ENCODE measurements at regions not wholly inside any gene's neighbourhood (a gene's known extent, or its start where the extent isn't known, plus 50 kb on each side); places are given as distances from the start of the nearest gene placed in this dataset.
"Not testable (repeated sequence)": the region's sequence is repeated elsewhere in the genome, so short reads cannot be mapped to it uniquely, and the experiment has no call there.

GRCh38 chr5:97498657-97499056 is 315.6 kb upstream of the RIOK2 start:
- Histone ChIP-seq H3K4me3 (no peak overlapping the region), H3K27ac (no peak overlapping the region), H3K4me1 (replicated peaks in 1 of 2) (no peaks in the 10 kb centered on the region)
- in situ Hi-C loops (cut with MboI; ENCODE audit: low pct_unique_long_range_greater_than_20kb in 2 of 9, low sequenced_read_pairs in 9 of 9, unreplicated experiment in 9 of 9) = no loop called here
- ATAC-seq (replicated peaks in 6 of 8) = no peak
- 83 to 100% (median 100%) methylated on average over 1 of the region's 1 CpG; no CpG with 5 or more reads in 7 of the 10 experiments for WGBS, 10 experiments

GRCh38 chr5:97499605-97500004 is 316.6 kb upstream of the RIOK2 start:
- Histone ChIP-seq H3K4me3 (no peak overlapping the region), H3K4me1 (replicated peaks in 1 of 2) (peaks cover under 1 to 3% of the 10 kb centered on the region in 2 donors), H3K27ac (no peak overlapping the region)
- in situ Hi-C loops (cut with MboI; ENCODE audit: low pct_unique_long_range_greater_than_20kb in 2 of 9, low sequenced_read_pairs in 9 of 9, unreplicated experiment in 9 of 9) = no loop called here
- 0 to 100% (median 72%) methylated on average over 1 to 6 of the region's 6 CpGs; no CpG with 5 or more reads in 1 of the 10 experiments for WGBS, 10 experiments
- peak in 3 of 8 experiments; percentile 46 to 99 (median 84) for ATAC-seq (replicated peaks in 6 of 8)

GRCh38 chr5:97501286-97501964 is 318.4 kb upstream of the RIOK2 start:
- 45 to 100% (median 78%) methylated on average over 1 to 3 of the region's 3 CpGs; no CpG with 5 or more reads in 1 of the 10 experiments for WGBS, 10 experiments
- Histone ChIP-seq H3K27ac (no peak overlapping the region), H3K4me1 (replicated peaks in 1 of 2) (peaks cover 4 to 5% of the 10 kb centered on the region in 2 donors), H3K4me3 (no peak overlapping the region)
- in situ Hi-C loops (cut with MboI; ENCODE audit: low pct_unique_long_range_greater_than_20kb in 2 of 9, low sequenced_read_pairs in 9 of 9, unreplicated experiment in 9 of 9) = no loop called here
- no peak for ATAC-seq (replicated peaks in 6 of 8)

- H3K4me1 ChIP-seq (replicated peaks in 1 of 2) = peaks cover 4 to 5% of the 10 kb centered on the region in 2 donors
- H3K27ac ChIP-seq = no peak overlapping the region
- in situ Hi-C loops (cut with MboI; ENCODE audit: low pct_unique_long_range_greater_than_20kb in 2 of 9, low sequenced_read_pairs in 9 of 9, unreplicated experiment in 9 of 9) = no loop called here
- no peak overlapping the region for H3K4me3 ChIP-seq
- ATAC-seq (replicated peaks in 6 of 8) = no peak
- 57 to 100% (median 72%) methylated on average over 1 to 3 of the region's 3 CpGs; no CpG with 5 or more reads in 2 of the 10 experiments for WGBS, 10 experiments
Measured at GRCh38 chr5:97501965-97502305, 318.9 kb upstream of the RIOK2 start.

GRCh38 chr5:97508864-97509263 is 325.8 kb upstream of the RIOK2 start:
- H3K4me3 ChIP-seq = no peak overlapping the region
- H3K4me1 ChIP-seq (replicated peaks in 1 of 2) = peaks cover 4 to 8% of the 10 kb centered on the region in 2 donors
- 14 to 83% (median 50%) methylated on average over 1 of the region's 1 CpG for WGBS, 10 experiments
- H3K27ac ChIP-seq = no peak overlapping the region
- in situ Hi-C loops (cut with MboI; ENCODE audit: low pct_unique_long_range_greater_than_20kb in 2 of 9, low sequenced_read_pairs in 9 of 9, unreplicated experiment in 9 of 9) = no loop called here
- ATAC-seq (replicated peaks in 6 of 8) = no peak

GRCh38 chr5:97519565-97519964 is 336.5 kb upstream of the RIOK2 start:
- in situ Hi-C loops (cut with MboI; ENCODE audit: low pct_unique_long_range_greater_than_20kb in 2 of 9, low sequenced_read_pairs in 9 of 9, unreplicated experiment in 9 of 9); H3K4me3 ChIP-seq: not testable (repeated sequence)
- WGBS, 10 experiments = 66 to 100% (median 90%) methylated on average over 2 to 6 of the region's 22 CpGs; no CpG with 5 or more reads in 5 of the 10 experiments

GRCh38 chr5:97523336-97523735 is 340.3 kb upstream of the RIOK2 start:
- H3K4me1 ChIP-seq (replicated peaks in 1 of 2); ATAC-seq (replicated peaks in 6 of 8); in situ Hi-C loops (cut with MboI; ENCODE audit: low pct_unique_long_range_greater_than_20kb in 2 of 9, low sequenced_read_pairs in 9 of 9, unreplicated experiment in 9 of 9); H3K27ac ChIP-seq; H3K4me3 ChIP-seq: not testable (repeated sequence)
- no CpG with 5 or more reads among the region's 2 CpGs for WGBS, 10 experiments

More at GRCh38 chr5:97519565-97519964, 336.5 kb upstream of the RIOK2 start:
- H3K4me1 ChIP-seq (replicated peaks in 1 of 2); ATAC-seq (replicated peaks in 6 of 8); H3K27ac ChIP-seq: not testable (repeated sequence)

GRCh38 chr5:97525780-97526179 is 342.7 kb upstream of the RIOK2 start:
- H3K4me1 ChIP-seq (replicated peaks in 1 of 2) = peaks cover 4 to 13% of the 10 kb centered on the region in 2 donors
- WGBS, 10 experiments = 53 to 91% (median 71%) methylated on average over 1 to 2 of the region's 2 CpGs; no CpG with 5 or more reads in 1 of the 10 experiments
- peak in 3 of 8 experiments; percentile 32 to 40 (median 38) for ATAC-seq (replicated peaks in 6 of 8)
- H3K27ac ChIP-seq = no peak overlapping the region
- in situ Hi-C loops (cut with MboI; ENCODE audit: low pct_unique_long_range_greater_than_20kb in 2 of 9, low sequenced_read_pairs in 9 of 9, unreplicated experiment in 9 of 9) = no loop called here
- H3K4me3 ChIP-seq = no peak overlapping the region

DNA sequence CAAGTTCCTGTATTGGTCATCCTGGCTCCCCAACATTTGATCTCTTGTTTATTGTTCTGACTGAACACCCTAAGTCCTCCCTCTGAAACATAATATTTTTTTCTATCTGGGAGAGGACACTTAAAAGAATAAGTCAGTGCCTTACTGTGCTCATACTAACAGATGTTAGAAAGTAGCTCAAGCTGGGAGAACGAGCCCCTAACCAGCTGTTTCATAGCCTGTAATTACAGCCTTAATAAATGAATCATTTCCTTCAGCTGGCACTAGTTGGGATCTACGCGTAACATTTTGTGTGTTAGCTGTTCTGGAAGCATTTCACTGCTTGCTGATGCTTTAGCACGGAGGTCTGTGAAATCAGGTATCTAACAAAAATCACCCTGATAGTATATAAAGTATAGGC is 345.9 kb upstream of the RIOK2 start:
- Histone ChIP-seq H3K4me3 (no peak overlapping the region), H3K4me1 (replicated peaks in 1 of 2) (peaks cover 4 to 13% of the 10 kb centered on the region in 2 donors), H3K27ac (no peak overlapping the region)
- WGBS, 10 experiments = 0 to 80% (median 50%) methylated on average over 1 to 4 of the region's 4 CpGs; no CpG with 5 or more reads in 1 of the 10 experiments
- ATAC-seq (replicated peaks in 6 of 8) = peak in 5 of 8 experiments; percentile 39 to 65 (median 56)
- in situ Hi-C loops (cut with MboI; ENCODE audit: low pct_unique_long_range_greater_than_20kb in 2 of 9, low sequenced_read_pairs in 9 of 9, unreplicated experiment in 9 of 9) = no loop called here

DNA sequence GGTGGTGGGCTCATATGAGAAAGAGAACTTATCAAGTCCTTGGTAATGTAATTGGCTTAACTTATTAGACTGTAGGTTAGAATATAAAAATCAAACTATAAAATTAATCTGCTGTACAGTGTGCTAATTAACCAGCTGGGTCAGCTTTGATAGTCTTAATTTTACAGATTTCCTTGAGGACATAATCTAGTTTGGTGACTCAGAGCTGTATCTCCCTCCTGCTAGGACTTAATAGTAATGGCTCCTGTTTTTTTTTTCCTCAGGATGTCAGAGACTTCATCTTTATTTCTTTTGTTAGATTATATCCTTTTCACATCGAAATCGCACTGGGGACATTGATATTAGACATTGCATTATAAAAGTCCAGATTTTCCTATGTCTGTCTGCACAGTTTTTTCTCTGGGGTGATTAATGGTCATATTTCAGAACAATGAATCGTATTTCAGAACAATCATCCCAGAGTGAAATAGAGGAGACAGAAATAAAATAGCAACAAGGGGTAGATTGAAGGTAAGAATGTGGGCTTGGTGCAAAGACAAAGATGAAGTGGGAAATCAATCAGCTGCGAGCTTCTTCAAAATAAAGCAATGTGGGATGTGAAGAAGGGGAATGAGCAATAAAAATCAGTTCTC is 346.4 kb upstream of the RIOK2 start:
- peak in 5 of 8 experiments; percentile 48 to 70 (median 57) for ATAC-seq (replicated peaks in 6 of 8)
- H3K4me3 ChIP-seq = no peak overlapping the region
- in situ Hi-C loops (cut with MboI; ENCODE audit: low pct_unique_long_range_greater_than_20kb in 2 of 9, low sequenced_read_pairs in 9 of 9, unreplicated experiment in 9 of 9) = no loop called here
- peaks cover 4 to 13% of the 10 kb centered on the region in 2 donors for H3K4me1 ChIP-seq (replicated peaks in 1 of 2)
- WGBS, 10 experiments = 17 to 94% (median 57%) methylated on average over 1 to 4 of the region's 4 CpGs
- H3K27ac ChIP-seq = no peak overlapping the region

DNA sequence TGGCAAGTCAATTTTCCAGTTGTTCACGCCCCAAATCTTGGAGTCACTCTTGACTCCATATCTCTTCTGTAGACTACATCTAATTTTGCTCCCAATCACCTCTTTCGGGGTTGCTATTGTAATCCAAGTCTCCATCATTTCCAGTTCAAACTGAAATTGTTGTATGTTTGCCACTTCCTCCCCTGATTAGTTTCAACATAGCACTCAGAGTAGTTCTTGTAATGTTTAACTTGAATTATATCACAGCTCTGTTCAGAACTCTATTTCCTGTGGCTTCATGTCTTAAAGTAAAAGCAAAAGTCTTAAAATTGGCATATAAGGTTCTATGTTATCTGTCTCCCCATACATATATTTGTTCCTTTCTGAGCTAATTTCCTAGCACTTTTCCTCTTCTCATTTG is 348.5 kb upstream of the RIOK2 start:
- Histone ChIP-seq H3K4me1 (replicated peaks in 1 of 2) (peaks cover 4 to 13% of the 10 kb centered on the region in 2 donors), H3K27ac (no peak overlapping the region), H3K4me3 (no peak overlapping the region)
- no peak for ATAC-seq (replicated peaks in 6 of 8)
- in situ Hi-C loops (cut with MboI; ENCODE audit: low pct_unique_long_range_greater_than_20kb in 2 of 9, low sequenced_read_pairs in 9 of 9, unreplicated experiment in 9 of 9) = loop anchor here in 1 of 9 experiments (10.0 kb wide), 1 partner anchor 237 kb away; no protein-coding TSS in a partner anchor
- WGBS, 10 experiments = 20 to 100% (median 97%) methylated on average over 1 to 2 of the region's 2 CpGs; no CpG with 5 or more reads in 4 of the 10 experiments

DNA sequence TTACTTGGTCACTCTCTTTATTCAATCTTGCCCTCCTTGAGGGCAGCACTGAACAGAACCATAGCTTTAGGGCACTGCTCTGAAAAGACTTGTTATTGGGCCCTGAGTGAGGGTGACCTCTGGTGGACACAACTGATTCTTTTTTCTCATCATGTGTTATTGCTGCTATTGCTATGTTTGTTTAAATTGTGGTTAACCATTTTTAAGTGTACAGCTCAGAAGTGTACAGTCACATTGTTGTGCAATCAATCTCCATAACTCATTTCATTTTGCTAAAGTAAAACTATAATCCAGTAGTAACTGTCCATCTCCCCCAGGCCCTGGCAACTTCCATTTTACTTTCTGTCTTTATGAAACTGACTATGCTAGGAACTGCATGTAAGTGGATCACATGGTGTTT is 351.1 kb upstream of the RIOK2 start:
- H3K4me1 ChIP-seq (replicated peaks in 1 of 2) = peaks cover 2 to 9% of the 10 kb centered on the region in 2 donors
- in situ Hi-C loops (cut with MboI; ENCODE audit: low pct_unique_long_range_greater_than_20kb in 2 of 9, low sequenced_read_pairs in 9 of 9, unreplicated experiment in 9 of 9) = loop anchor here in 1 of 9 experiments (10.0 kb wide), 1 partner anchor 239 kb away; no protein-coding TSS in a partner anchor
- H3K27ac ChIP-seq = no peak overlapping the region
- H3K4me3 ChIP-seq = no peak overlapping the region
- ATAC-seq (replicated peaks in 6 of 8) = peak in 4 of 8 experiments; percentile 39 to 93 (median 88)

GRCh38 chr5:97536683-97537082 is 353.6 kb upstream of the RIOK2 start:
- H3K4me1 ChIP-seq (replicated peaks in 1 of 2) = peaks cover 0 to 2% of the 10 kb centered on the region in 2 donors
- in situ Hi-C loops (cut with MboI; ENCODE audit: low pct_unique_long_range_greater_than_20kb in 2 of 9, low sequenced_read_pairs in 9 of 9, unreplicated experiment in 9 of 9) = loop anchor here in 1 of 9 experiments (10.0 kb wide), 1 partner anchor 242 kb away; no protein-coding TSS in a partner anchor
- WGBS, 10 experiments = 83 to 100% (median 100%) methylated on average over 1 of the region's 1 CpG; no CpG with 5 or more reads in 1 of the 10 experiments
- H3K4me3 ChIP-seq = no peak overlapping the region
- no peak overlapping the region for H3K27ac ChIP-seq
- no peak for ATAC-seq (replicated peaks in 6 of 8)
